Body of pancreas (tissue), 4 donors: ENCODE measurements at regions not wholly inside any gene's neighbourhood (a gene's known extent, or its start where the extent isn't known, plus 50 kb on each side); places are given as distances from the start of the nearest gene placed in this dataset.

Experiments used
- ATAC-seq: fragments of 150-250 bp; one replicate; pipeline ENCODE4 v1.9.1; 2016
- DNase-seq, 4 donors: peaks; one replicate each; pipeline ENCODE4 v3.0.0-alpha.2; 2019
- H3K27ac ChIP-seq, 4 donors: fragments of 200-600 bp; sonication (generic); 1 replicate in 3 of 4; 2 replicates in 1 of 4; pipeline versions ENCODE4 v1.5.1 to v1.6.1; 2016 to 2019; ENCODE audit warnings: mild to moderate bottlenecking in 1 of 4, mixed read lengths in 1 of 4, moderate library complexity in 1 of 4
- H3K27me3 ChIP-seq, 2 donors: fragments of 200-600 bp; sonication (generic); one replicate each; pipeline ENCODE4 v1.6.0; 2016; ENCODE audit warnings: mild to moderate bottlenecking in 1 of 2
- H3K36me3 ChIP-seq, 2 donors: fragments of 200-600 bp; sonication (generic); replicated peaks in 1 of 2; 2 replicates each; pipeline ENCODE4 v1.5.1; 2016; ENCODE audit warnings: low read depth in 2 of 2; ENCODE audit not compliant: insufficient read depth in 1 of 2
- H3K4me1 ChIP-seq: fragments of 200-600 bp; sonication (generic); one replicate; pipeline ENCODE4 v1.6.0; 2016
- H3K4me3 ChIP-seq, 2 donors: fragments of 200-600 bp; sonication (generic); 1 replicate in 1 of 2; 2 replicates in 1 of 2; pipeline ENCODE4 v1.5.1; 2016 to 2019
- H3K9me3 ChIP-seq, 3 donors: fragments of 200-600 bp; sonication (generic); 1 replicate in 2 of 3; 2 replicates in 1 of 3; pipeline ENCODE4 v1.5.1; 2016
- CTCF ChIP-seq, 7 experiments: fragments of 450-650 bp in 4 of 7; fragments of 200-600 bp in 3 of 7; sonication (generic) in 3 of 7; IDR thresholded peaks; one replicate each; pipeline ENCODE4 v1.5.1; 2016 to 2019; ENCODE audit warnings: antibody characterized with exemption in 7 of 7
- POLR2A ChIP-seq, 3 donors: fragments of 450-650 bp; IDR thresholded peaks; one replicate each; pipeline ENCODE4 v1.6.1; 2016; ENCODE audit warnings: antibody characterized with exemption in 3 of 3, mild to moderate bottlenecking in 2 of 3
- WGBS, 2 donors: methylation state at CpG; one replicate each; pipeline ENCODE4 v1.1.5; 2017; 5-methylcytosine and 5-hydroxymethylcytosine counted together
- intact Hi-C: fragments of 100-400 bp; cut with DNase I; formaldehyde crosslinking; loops from one replicate; pipeline ENCODE4 v1.15.1; 2023

DNA sequence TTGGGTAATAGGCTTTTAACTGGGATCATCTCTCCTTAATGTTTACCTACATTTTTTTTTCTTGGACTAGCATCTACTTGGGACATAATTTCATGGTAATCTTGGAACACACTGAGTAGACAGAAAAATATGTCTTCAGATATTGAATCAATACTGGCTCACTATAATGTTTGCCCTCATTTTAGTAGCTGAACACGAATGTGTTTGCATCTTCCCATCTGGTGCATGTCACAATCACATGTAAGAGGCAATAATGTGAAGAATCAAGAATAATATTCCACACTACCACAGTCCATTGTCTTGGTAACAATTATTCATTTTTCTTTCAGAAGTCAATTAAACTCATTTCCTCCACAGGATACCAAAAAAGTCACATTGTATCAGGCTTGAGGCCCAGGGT, 382.7 kb upstream of the CDH10 start:
- Histone ChIP-seq H3K4me3 (no peak overlapping the region), H3K9me3 (no peaks in the 10 kb centered on the region), H3K36me3 (no peaks in the 10 kb centered on the region), H3K27ac (no peak overlapping the region), H3K27me3 (no peaks in the 10 kb centered on the region), H3K4me1 (no peaks in the 10 kb centered on the region)
- WGBS, 2 donors: 43 to 50% methylated on average over 1 of the region's 1 CpG
- no peak for TF ChIP-seq CTCF (IDR thresholded peaks at IDR 0.05)
- TF ChIP-seq POLR2A (IDR thresholded peaks at IDR 0.05): no peak
- ATAC-seq (no peak), DNase-seq (no peak)
- intact Hi-C loops: no loop called here

GRCh38 chr5:25027061-25027460, 382.3 kb upstream of the CDH10 start:
- WGBS, 2 donors: 48 to 55% methylated on average over 2 of the region's 2 CpGs
- Histone ChIP-seq H3K4me1 (no peaks in the 10 kb centered on the region), H3K27ac (no peak overlapping the region), H3K36me3 (no peaks in the 10 kb centered on the region), H3K27me3 (no peaks in the 10 kb centered on the region), H3K4me3 (no peak overlapping the region), H3K9me3 (no peaks in the 10 kb centered on the region)
- ATAC-seq (no peak), DNase-seq (no peak)
- intact Hi-C loops: no loop called here
- TF ChIP-seq POLR2A (IDR thresholded peaks at IDR 0.05) (no peak), CTCF (IDR thresholded peaks at IDR 0.05) (no peak)

DNA sequence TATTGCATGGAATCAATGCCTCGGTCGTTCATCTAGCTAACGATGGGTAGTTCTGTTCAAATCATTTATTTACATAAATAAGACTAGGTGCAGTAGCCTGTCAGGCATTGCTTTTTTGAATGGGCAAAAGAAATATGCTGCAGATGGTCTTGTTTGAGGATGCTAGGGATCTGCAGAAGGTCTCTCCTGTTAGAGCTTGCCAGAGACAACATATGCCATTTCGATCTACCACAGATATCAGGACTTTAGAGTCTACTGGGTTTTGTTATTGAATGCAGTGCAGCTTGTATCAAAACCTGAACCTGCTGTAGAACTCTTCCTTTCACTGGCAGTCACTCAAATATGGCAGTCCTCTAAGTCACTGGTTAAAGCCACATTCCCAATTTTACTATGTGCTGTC, 381.1 kb upstream of the CDH10 start:
- Histone ChIP-seq H3K36me3 (no peaks in the 10 kb centered on the region), H3K4me3 (no peak overlapping the region), H3K27me3 (no peaks in the 10 kb centered on the region), H3K4me1 (no peaks in the 10 kb centered on the region), H3K9me3 (no peaks in the 10 kb centered on the region), H3K27ac (no peak overlapping the region)
- DNase-seq (no peak), ATAC-seq (no peak)
- TF ChIP-seq POLR2A (IDR thresholded peaks at IDR 0.05) (no peak), CTCF (IDR thresholded peaks at IDR 0.05) (no peak)
- WGBS, 2 donors: 64 to 73% methylated on average over 4 of the region's 4 CpGs
- intact Hi-C loops: no loop called here

GRCh38 chr5:25020454-25020853, 375.7 kb upstream of the CDH10 start:
- Histone ChIP-seq H3K27ac (no peak overlapping the region), H3K4me3 (no peak overlapping the region), H3K27me3 (no peaks in the 10 kb centered on the region), H3K36me3 (no peaks in the 10 kb centered on the region), H3K9me3 (no peaks in the 10 kb centered on the region), H3K4me1 (no peaks in the 10 kb centered on the region)
- WGBS, 2 donors: 24 to 27% methylated on average over 1 of the region's 1 CpG
- ATAC-seq: no peak
- intact Hi-C loops: no loop called here
- no peak for DNase-seq
- TF ChIP-seq CTCF (IDR thresholded peaks at IDR 0.05) (no peak), POLR2A (IDR thresholded peaks at IDR 0.05) (no peak)

DNA sequence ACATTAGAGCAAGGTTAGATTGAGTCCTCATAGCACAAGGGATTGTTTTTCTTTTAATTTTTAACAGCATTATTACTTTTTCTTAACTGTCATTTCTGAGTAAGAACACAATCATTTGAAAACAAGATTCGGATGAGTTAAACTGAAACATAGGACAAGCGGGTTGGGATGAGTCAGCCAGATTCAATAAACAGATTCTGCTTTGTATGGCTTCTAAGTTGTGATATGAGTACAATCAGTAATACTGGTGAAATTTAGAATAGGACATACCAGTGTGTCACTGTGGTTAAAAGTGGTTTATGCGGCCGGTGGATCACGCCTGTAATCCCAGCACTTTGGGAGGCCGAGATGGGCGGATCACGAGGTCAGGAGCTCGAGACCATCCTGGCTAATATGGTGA, 364.3 kb upstream of the CDH10 start:
- Histone ChIP-seq H3K27me3 (no peaks in the 10 kb centered on the region), H3K36me3 (no peaks in the 10 kb centered on the region), H3K4me3 (no peak overlapping the region), H3K9me3 (no peaks in the 10 kb centered on the region), H3K4me1 (no peaks in the 10 kb centered on the region), H3K27ac (no peak overlapping the region)
- TF ChIP-seq POLR2A (IDR thresholded peaks at IDR 0.05) (no peak), CTCF (IDR thresholded peaks at IDR 0.05) (no peak)
- DNase-seq (no peak), ATAC-seq (no peak)
- WGBS, 2 donors: 77 to 80% methylated on average over 9 of the region's 9 CpGs
- intact Hi-C loops: no loop called here
